ENCODE measurements at regions not wholly inside any gene's neighbourhood (a gene's known extent, or its start where the extent isn't known, plus 50 kb on each side); places are given as distances from the start of the nearest gene placed in this dataset.

DNA sequence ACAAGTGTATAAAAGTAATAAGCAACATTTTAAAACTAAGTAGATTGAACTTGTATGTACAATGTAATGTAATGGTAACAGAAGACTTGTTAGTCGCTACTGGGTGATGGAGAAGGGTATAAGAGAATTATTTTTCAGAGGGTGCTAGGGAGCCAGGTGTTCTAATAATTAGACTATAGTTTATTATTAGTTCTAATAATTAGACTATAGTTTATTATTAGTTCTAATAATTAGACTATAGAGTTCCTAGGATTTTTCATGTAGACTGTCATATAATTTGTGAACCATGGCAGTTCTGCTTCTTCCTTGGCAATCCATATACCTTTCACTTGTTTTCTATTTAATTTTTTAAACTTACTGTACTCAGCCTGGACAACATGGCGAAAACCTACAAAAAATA, 117.3 kb upstream of the TSPAN5 start:
- TF ChIP-seq POLR2AphosphoS5 (IDR thresholded peaks at IDR 0.05; ENCODE audit: borderline replicate concordance, low read depth, low read length) = no peak
- TF ChIP-seq EZH2 (IDR thresholded peaks at IDR 0.05) = no peak
